Keratinocyte (primary cell): ENCODE measurements at regions not wholly inside any gene's neighbourhood (a gene's known extent, or its start where the extent isn't known, plus 50 kb on each side); places are given as distances from the start of the nearest gene placed in this dataset.

ENCODE experiments used
- DNase-seq: peaks from one replicate; pipeline ENCODE4 v3.0.0-alpha.2; 2011; ENCODE audit warnings: low read depth, missing footprints, low spot score
- FAIRE-seq: peaks from 2 replicates; lab custom pipeline; 2011; peaks lifted over from hg19 to GRCh38; lab: Jason Lieb, UNC
- H2AFZ ChIP-seq: 2 replicates; pipeline ENCODE4 v1.6.0; 2012; ENCODE audit warnings: low read length, control low read depth, inconsistent platforms; ENCODE audit not compliant: control insufficient read depth
- H3K27ac ChIP-seq: 2 replicates; pipeline ENCODE4 v1.5.1; 2011; ENCODE audit warnings: low read length; ENCODE audit not compliant: control insufficient read depth, insufficient read depth
- H3K27me3 ChIP-seq: 3 replicates; pipeline ENCODE4 v1.6.0; 2011; ENCODE audit warnings: low read length; ENCODE audit not compliant: control insufficient read depth, insufficient read depth; ENCODE audit errors: extremely low read depth
- H3K36me3 ChIP-seq, 2 experiments: 2 replicates in 1 of 2; 3 replicates in 1 of 2; pipeline ENCODE4 v1.5.1; 2011; ENCODE audit warnings: low read length in 2 of 2, mild to moderate bottlenecking in 1 of 2; ENCODE audit not compliant: control insufficient read depth in 2 of 2, insufficient read depth in 2 of 2; ENCODE audit errors: extremely low read depth in 1 of 2
- H3K4me1 ChIP-seq: 3 replicates; pipeline ENCODE4 v1.5.1; 2011; ENCODE audit warnings: low read length; ENCODE audit not compliant: control insufficient read depth, insufficient read depth; ENCODE audit errors: extremely low read depth
- H3K4me2 ChIP-seq: 3 replicates; pipeline ENCODE4 v1.6.0; 2011; ENCODE audit warnings: low read depth, low read length; ENCODE audit not compliant: control insufficient read depth, insufficient read depth; ENCODE audit errors: extremely low read depth
- H3K4me3 ChIP-seq, 3 experiments: fragments of 200-600 bp in 1 of 3; sonication (generic) in 1 of 3; 2 replicates in 2 of 3; 3 replicates in 1 of 3; pipeline ENCODE4 v1.5.1; 2011 to 2016; ENCODE audit warnings: low read length in 3 of 3, mild to moderate bottlenecking in 3 of 3, control low read depth in 2 of 3, inconsistent platforms in 1 of 3, low read depth in 1 of 3, mixed read lengths in 1 of 3, mixed run types in 1 of 3, moderate library complexity in 1 of 3; ENCODE audit not compliant: control insufficient read depth in 2 of 3, insufficient read depth in 2 of 3; ENCODE audit errors: extremely low read depth in 1 of 3
- H3K79me2 ChIP-seq: 2 replicates; pipeline ENCODE4 v1.6.0; 2012; ENCODE audit warnings: low read length; ENCODE audit not compliant: control insufficient read depth, insufficient read depth
- H3K9ac ChIP-seq: 3 replicates; pipeline ENCODE4 v1.6.0; 2011; ENCODE audit warnings: low read length; ENCODE audit not compliant: control insufficient read depth, insufficient read depth; ENCODE audit errors: extremely low read depth
- H3K9me1 ChIP-seq: 3 replicates; pipeline ENCODE4 v1.6.0; 2011; ENCODE audit warnings: low read length; ENCODE audit not compliant: control insufficient read depth, insufficient read depth; ENCODE audit errors: extremely low read depth
- H3K9me3 ChIP-seq: 2 replicates; pipeline ENCODE4 v1.5.1; 2012; ENCODE audit warnings: low read depth, low read length; ENCODE audit not compliant: control insufficient read depth
- H4K20me1 ChIP-seq: 3 replicates; pipeline ENCODE4 v1.6.0; 2011; ENCODE audit warnings: low read length; ENCODE audit not compliant: control insufficient read depth, insufficient read depth; ENCODE audit errors: extremely low read depth
- CTCF ChIP-seq, 3 experiments: IDR thresholded peaks in 1 of 3; conservative IDR thresholded peaks in 1 of 3; optimal IDR thresholded peaks in 1 of 3; 2 replicates in 2 of 3; 3 replicates in 1 of 3; pipeline versions ENCODE3 to v1.5.1; 2011; ENCODE audit warnings: low read length in 3 of 3, mild to moderate bottlenecking in 3 of 3, moderate library complexity in 2 of 3, control low read depth in 1 of 3, inconsistent platforms in 1 of 3; ENCODE audit not compliant: insufficient read depth in 2 of 3; ENCODE audit errors: extremely low read depth in 1 of 3
- EZH2 ChIP-seq: IDR thresholded peaks from one replicate; pipeline ENCODE4 v1.6.1; 2012; ENCODE audit warnings: inconsistent platforms, mild to moderate bottlenecking, low read length, moderate library complexity
- dilution Hi-C: fragments of 300-500 bp; cut with MboI; formaldehyde crosslinking; loops from one replicate; pipeline ENCODE4 v1.7.0; 2020; ENCODE audit warnings: low sequenced_read_pairs; ENCODE audit not compliant: extremely low pct_ligation_motif_present

GRCh38 chr1:5150191-5150590, 495.8 kb downstream of the AJAP1 start:
- Histone ChIP-seq H3K4me1 (no peaks in the 10 kb centered on the region), H3K4me2 (no peak overlapping the region), H2AFZ (no peak overlapping the region), H3K9ac (no peak overlapping the region), H3K27ac (no peak overlapping the region), H3K9me1 (no peaks in the 10 kb centered on the region), H3K9me3 (peaks cover 2% of the 10 kb centered on the region), H3K4me3 (no peak overlapping the region), H3K36me3 (no peaks in the 10 kb centered on the region), H3K27me3 (no peaks in the 10 kb centered on the region), H3K79me2 (no peaks in the 10 kb centered on the region), H4K20me1 (no peaks in the 10 kb centered on the region)
- no peak for TF ChIP-seq EZH2
- no peak for TF ChIP-seq CTCF (optimal IDR thresholded peaks at IDR 0.05 in 1 of 3, IDR thresholded peaks at IDR 0.05 in 1 of 3, conservative IDR thresholded peaks at IDR 0.05 in 1 of 3; ENCODE audit: extremely low read depth in 1 of 3, insufficient read depth in 2 of 3, low read length in 3 of 3)
- FAIRE-seq, result no peak
- dilution Hi-C loops, result no loop called here
- no peak for DNase-seq

GRCh38 chr1:5147806-5148205, 493.4 kb downstream of the AJAP1 start:
- FAIRE-seq, result no peak
- Histone ChIP-seq H3K4me3 (no peak overlapping the region), H3K27me3 (no peaks in the 10 kb centered on the region), H3K4me2 (no peak overlapping the region), H3K27ac (no peak overlapping the region), H3K9me1 (no peaks in the 10 kb centered on the region), H3K9ac (no peak overlapping the region), H2AFZ (no peak overlapping the region), H3K79me2 (no peaks in the 10 kb centered on the region), H4K20me1 (no peaks in the 10 kb centered on the region), H3K9me3 (peaks cover 6% of the 10 kb centered on the region), H3K36me3 (no peaks in the 10 kb centered on the region), H3K4me1 (no peaks in the 10 kb centered on the region)
- dilution Hi-C loops, result no loop called here
- no peak for DNase-seq
- TF ChIP-seq CTCF (optimal IDR thresholded peaks at IDR 0.05 in 1 of 3, IDR thresholded peaks at IDR 0.05 in 1 of 3, conservative IDR thresholded peaks at IDR 0.05 in 1 of 3; ENCODE audit: extremely low read depth in 1 of 3, insufficient read depth in 2 of 3, low read length in 3 of 3), result no peak
- no peak for TF ChIP-seq EZH2
